Transverse colon (tissue), 4 donors: ENCODE measurements at regions not wholly inside any gene's neighbourhood (a gene's known extent, or its start where the extent isn't known, plus 50 kb on each side); places are given as distances from the start of the nearest gene placed in this dataset.

Experiments used
- DNase-seq: peaks from one replicate; pipeline ENCODE4 v3.0.0-alpha.2; 2019
- H3K27ac ChIP-seq, 4 donors: fragments of 200-600 bp; sonication (generic); 2 replicates each; pipeline ENCODE4 v1.5.1; 2016 to 2018; ENCODE audit warnings: inconsistent platforms in 4 of 4
- H3K27me3 ChIP-seq: fragments of 200-600 bp; sonication (generic); 2 replicates; pipeline ENCODE4 v1.5.1; 2017; ENCODE audit warnings: inconsistent platforms
- H3K36me3 ChIP-seq, 4 donors: fragments of 200-600 bp; sonication (generic); 2 replicates each; pipeline ENCODE4 v1.5.1; 2017 to 2019; ENCODE audit warnings: inconsistent platforms in 4 of 4
- H3K4me1 ChIP-seq, 4 donors: fragments of 200-600 bp; sonication (generic); 2 replicates each; pipeline ENCODE4 v1.5.1; 2017 to 2020; ENCODE audit warnings: inconsistent platforms in 4 of 4
- H3K4me3 ChIP-seq, 4 donors: fragments of 200-600 bp; sonication (generic); 1 replicate in 1 of 4; 2 replicates in 3 of 4; pipeline versions ENCODE4 v1.5.1 to v1.6.1; 2017 to 2019; ENCODE audit warnings: inconsistent platforms in 4 of 4
- H3K9me3 ChIP-seq, 2 donors: fragments of 200-600 bp; sonication (generic); 2 replicates each; pipeline ENCODE4 v1.5.1; 2017 to 2019; ENCODE audit warnings: inconsistent platforms in 2 of 2
- EP300 ChIP-seq: sonication (generic); formaldehyde crosslinking; IDR thresholded peaks from one replicate; pipeline ENCODE4 v1.6.1; 2017; ENCODE audit warnings: antibody characterized with exemption, low read depth
- POLR2A ChIP-seq: fragments of 450-650 bp; IDR thresholded peaks from one replicate; pipeline ENCODE4 v1.6.1; 2016; ENCODE audit warnings: antibody characterized with exemption, mild to moderate bottlenecking, moderate library complexity
- POLR2AphosphoS5 ChIP-seq, 3 donors: sonication (generic); formaldehyde crosslinking; IDR thresholded peaks; one replicate each; pipeline ENCODE4 v1.6.1; 2016; ENCODE audit warnings: antibody characterized with exemption in 3 of 3
- WGBS, 2 donors: methylation state at CpG; one replicate each; pipeline ENCODE4 v1.1.5; 2018; ENCODE audit warnings: low coverage in 1 of 2; 5-methylcytosine and 5-hydroxymethylcytosine counted together
- in situ Hi-C, 4 donors: fragments of 200-750 bp; cut with MboI; loops; one replicate each; pipeline versions ENCODE4 v1.15.0 to v1.15.1; 2017; ENCODE audit warnings: low sequenced_read_pairs in 3 of 4, low pct_ligation_motif_present in 1 of 4, low pct_unique_long_range_greater_than_20kb in 1 of 4
- intact Hi-C: fragments of 100-400 bp; cut with DNase I; formaldehyde crosslinking; loops from one replicate; pipeline ENCODE4 v1.15.1; 2023; ENCODE audit warnings: low total_unique reads
- TF ChIP-seq, protein P1 (sequence below), 5 experiments: fragments of 200-600 bp in 3 of 5; fragments of 450-650 bp in 2 of 5; sonication (generic) in 3 of 5; IDR thresholded peaks; 1 replicate in 2 of 5; 2 replicates in 3 of 5; pipeline ENCODE4 v1.5.1; 2016 to 2017; ENCODE audit warnings: antibody characterized with exemption in 5 of 5, inconsistent platforms in 3 of 5, mild to moderate bottlenecking in 2 of 5, moderate library complexity in 1 of 5

- Histone ChIP-seq H3K27ac (peak overlapping the region; percentile 43 to 65 (median 55)), H3K36me3 (no peaks in the 10 kb centered on the region), H3K9me3 (no peaks in the 10 kb centered on the region), H3K4me3 (no peak overlapping the region), H3K27me3 (no peaks in the 10 kb centered on the region), H3K4me1 (peaks cover 9 to 38% (median 19%) of the 10 kb centered on the region in 4 donors)
- WGBS, 2 donors: 74 to 76% methylated on average over 5 of the region's 5 CpGs
- no peak for DNase-seq
- intact Hi-C loops: no loop called here
- in situ Hi-C loops: no loop called here
- TF ChIP-seq, protein P1, sequence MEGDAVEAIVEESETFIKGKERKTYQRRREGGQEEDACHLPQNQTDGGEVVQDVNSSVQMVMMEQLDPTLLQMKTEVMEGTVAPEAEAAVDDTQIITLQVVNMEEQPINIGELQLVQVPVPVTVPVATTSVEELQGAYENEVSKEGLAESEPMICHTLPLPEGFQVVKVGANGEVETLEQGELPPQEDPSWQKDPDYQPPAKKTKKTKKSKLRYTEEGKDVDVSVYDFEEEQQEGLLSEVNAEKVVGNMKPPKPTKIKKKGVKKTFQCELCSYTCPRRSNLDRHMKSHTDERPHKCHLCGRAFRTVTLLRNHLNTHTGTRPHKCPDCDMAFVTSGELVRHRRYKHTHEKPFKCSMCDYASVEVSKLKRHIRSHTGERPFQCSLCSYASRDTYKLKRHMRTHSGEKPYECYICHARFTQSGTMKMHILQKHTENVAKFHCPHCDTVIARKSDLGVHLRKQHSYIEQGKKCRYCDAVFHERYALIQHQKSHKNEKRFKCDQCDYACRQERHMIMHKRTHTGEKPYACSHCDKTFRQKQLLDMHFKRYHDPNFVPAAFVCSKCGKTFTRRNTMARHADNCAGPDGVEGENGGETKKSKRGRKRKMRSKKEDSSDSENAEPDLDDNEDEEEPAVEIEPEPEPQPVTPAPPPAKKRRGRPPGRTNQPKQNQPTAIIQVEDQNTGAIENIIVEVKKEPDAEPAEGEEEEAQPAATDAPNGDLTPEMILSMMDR (IDR thresholded peaks at IDR 0.05): no peak
- TF ChIP-seq EP300: no peak
- no peak for TF ChIP-seq POLR2AphosphoS5 (IDR thresholded peaks at IDR 0.05)
- TF ChIP-seq POLR2A: no peak
Observed at GRCh38 chr3:30285188-30286006, 321.0 kb upstream of the TGFBR2 start.

DNA sequence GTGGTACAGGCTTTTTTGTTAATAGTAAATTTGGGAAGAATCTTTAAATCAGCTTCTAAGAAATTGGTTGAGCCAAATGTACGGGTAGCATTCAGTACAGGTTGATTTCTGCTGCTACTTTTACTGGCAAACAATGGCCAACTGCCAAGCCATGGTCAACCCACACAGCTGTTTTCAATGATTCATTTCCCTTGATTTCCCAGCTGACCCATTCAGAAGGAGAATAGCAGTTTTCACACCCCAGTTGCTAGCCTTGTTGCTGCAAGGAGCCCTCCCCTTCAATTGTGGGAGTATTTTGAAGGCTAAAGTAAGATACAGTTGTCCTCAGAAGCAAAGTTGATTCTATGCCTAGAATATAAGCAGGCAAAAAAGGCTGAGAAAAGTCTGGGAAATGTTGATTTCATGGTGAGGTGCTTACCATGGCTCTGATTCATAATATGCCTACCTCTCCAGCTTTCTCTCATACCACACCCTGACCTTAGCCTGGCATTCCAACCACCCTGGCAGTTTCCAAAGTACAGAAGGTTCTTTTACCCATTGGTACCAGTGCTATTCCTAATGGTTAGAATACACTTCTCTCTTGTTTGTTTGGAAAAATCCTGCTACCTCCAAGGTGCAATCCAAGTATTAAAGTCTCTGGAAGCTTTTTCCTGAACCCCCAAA is 320.3 kb upstream of the TGFBR2 start:
- no peaks in the 10 kb centered on the region for H3K36me3 ChIP-seq
- TF ChIP-seq POLR2AphosphoS5 (IDR thresholded peaks at IDR 0.05): peak; percentile 54 to 71 (median 54)
- no peak for TF ChIP-seq POLR2A
- no peaks in the 10 kb centered on the region for H3K27me3 ChIP-seq
- H3K9me3 ChIP-seq: no peaks in the 10 kb centered on the region
- WGBS, 2 donors: 11% methylated on average over 1 of the region's 1 CpG; no CpG with 5 or more reads in 1 of the 2 donors
- H3K4me3 ChIP-seq: no peak overlapping the region
- peaks cover 9 to 38% (median 19%) of the 10 kb centered on the region in 4 donors for H3K4me1 ChIP-seq
- in situ Hi-C loops: no loop called here
- peak; percentile 51 for DNase-seq
- peak overlapping the region; percentile 43 to 65 (median 55) for H3K27ac ChIP-seq
- intact Hi-C loops: no loop called here

GRCh38 chr3:30286811-30287210 is 319.6 kb upstream of the TGFBR2 start:
- Histone ChIP-seq H3K27me3 (no peaks in the 10 kb centered on the region), H3K4me1 (peaks cover 9 to 38% (median 19%) of the 10 kb centered on the region in 4 donors), H3K9me3 (no peaks in the 10 kb centered on the region), H3K27ac (peak overlapping the region; percentile 43 to 65 (median 55)), H3K4me3 (no peak overlapping the region), H3K36me3 (no peaks in the 10 kb centered on the region)
- intact Hi-C loops: no loop called here
- no peak for DNase-seq
- in situ Hi-C loops: no loop called here
- TF ChIP-seq POLR2A (no peak), POLR2AphosphoS5 (IDR thresholded peaks at IDR 0.05) (no peak), EP300 (no peak)
- TF ChIP-seq, protein P1 (IDR thresholded peaks at IDR 0.05): no peak
- WGBS, 2 donors: 72 to 92% methylated on average over 2 of the region's 2 CpGs

DNA sequence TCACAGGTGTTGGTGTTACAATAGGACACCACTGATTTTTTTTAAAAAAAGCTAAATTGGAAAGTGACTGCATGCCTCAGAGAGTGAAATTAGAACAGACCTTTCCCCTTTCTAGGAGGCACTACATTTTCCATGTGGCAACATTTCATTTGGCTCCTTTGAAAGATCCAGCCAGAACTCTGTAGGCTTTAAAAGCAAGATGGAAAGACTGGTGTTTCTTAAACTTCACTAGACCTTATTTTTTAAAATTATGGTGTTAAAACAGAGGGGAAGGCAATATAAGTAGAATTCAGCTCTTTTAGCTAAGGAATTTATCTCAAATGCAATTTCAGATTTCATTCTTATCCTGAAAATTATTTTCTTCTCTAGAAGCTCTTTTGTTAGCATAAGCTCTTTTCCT is 317.6 kb upstream of the TGFBR2 start:
- in situ Hi-C loops (no loop called here), intact Hi-C loops (no loop called here)
- Histone ChIP-seq H3K36me3 (no peaks in the 10 kb centered on the region), H3K27me3 (no peaks in the 10 kb centered on the region), H3K9me3 (no peaks in the 10 kb centered on the region), H3K4me3 (no peak overlapping the region), H3K4me1 (peaks cover 9 to 32% (median 19%) of the 10 kb centered on the region in 4 donors), H3K27ac (peak overlapping the region in 3 of 4 donors; percentile 35 to 66 (median 61))
- no peak for DNase-seq
- TF ChIP-seq POLR2A (no peak), POLR2AphosphoS5 (IDR thresholded peaks at IDR 0.05) (no peak), EP300 (no peak)
- TF ChIP-seq, protein P1 (IDR thresholded peaks at IDR 0.05): no peak
